TTC549 (cell line): ENCODE measurements at regions not wholly inside any gene's neighbourhood (a gene's known extent, or its start where the extent isn't known, plus 50 kb on each side); places are given as distances from the start of the nearest gene placed in this dataset.

Source experiments
- FAIRE-seq: peaks from 2 replicates; lab custom pipeline; 2012; peaks lifted over from hg19 to GRCh38; lab: Jason Lieb, UNC

DNA sequence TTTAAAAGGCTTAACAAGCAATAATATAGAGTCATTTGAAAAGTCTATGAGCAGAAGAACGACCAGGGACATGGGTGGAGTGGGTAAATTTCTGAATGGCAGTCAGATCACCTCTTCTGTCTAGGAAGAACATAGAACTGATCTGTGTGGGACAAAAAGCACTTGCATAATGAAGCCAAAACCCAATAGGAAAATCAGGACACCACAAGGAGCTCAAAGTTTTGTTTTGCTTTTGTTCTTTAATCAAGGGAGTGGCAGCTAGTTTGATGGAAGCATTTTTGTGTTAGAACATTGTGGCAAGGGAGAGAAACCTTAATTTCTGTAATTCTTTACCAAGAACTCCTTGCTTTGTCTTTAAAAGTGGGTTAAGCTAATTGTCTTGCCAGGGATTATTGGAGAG is 240.2 kb upstream of the TANK start:
- no peak for FAIRE-seq

DNA sequence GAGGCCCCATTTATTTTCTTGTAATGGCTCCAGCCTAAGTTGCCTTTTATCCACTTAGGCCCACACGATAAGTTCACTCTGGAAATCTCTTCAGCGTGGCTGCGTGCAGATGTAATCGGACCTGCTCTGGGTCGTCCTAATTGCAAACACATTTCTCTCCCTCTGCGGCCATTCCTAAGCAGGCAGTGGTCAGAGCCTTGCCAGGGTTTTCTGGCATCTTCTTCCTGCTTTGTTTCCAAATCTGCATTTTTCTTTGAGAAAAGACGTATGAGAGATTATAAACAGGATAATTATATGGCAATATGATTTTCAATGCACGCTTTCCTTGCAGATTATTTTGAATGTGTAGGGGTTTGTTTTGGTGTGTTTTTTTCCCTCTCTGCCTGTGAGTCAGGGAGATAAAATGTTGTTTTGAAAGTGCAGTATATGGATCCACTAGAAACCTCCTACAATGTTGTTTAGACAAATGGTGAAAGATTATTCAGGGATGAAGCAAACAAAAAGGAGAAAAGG is 239.4 kb upstream of the TANK start:
- no peak for FAIRE-seq

GRCh38 chr2:160921386-160921964 is 238.8 kb upstream of the TANK start:
- FAIRE-seq = no peak

- FAIRE-seq = no peak
Measured at GRCh38 chr2:160924936-160925353, 235.3 kb upstream of the TANK start.

GRCh38 chr2:160925956-160926355 is 234.3 kb upstream of the TANK start:
- FAIRE-seq = no peak

DNA sequence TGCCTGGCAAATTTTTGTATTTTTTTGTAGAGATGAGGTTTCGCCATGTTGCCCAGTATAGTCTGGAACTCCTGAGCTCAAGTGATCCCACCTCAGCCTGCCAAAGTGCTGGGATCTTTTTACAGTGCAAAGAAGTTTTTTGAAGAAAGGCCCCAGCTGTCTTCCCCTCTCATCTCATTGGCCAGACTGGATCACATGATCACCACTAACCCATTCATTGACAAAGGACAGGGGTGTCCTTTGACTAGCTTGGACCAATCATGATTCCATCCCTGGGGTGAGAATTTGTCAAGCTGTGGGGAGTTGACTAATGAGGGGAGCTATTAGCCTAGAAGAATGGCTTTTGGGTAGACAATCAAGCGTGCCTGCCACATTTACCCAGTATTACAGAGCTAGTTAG is 232.9 kb upstream of the TANK start:
- FAIRE-seq = no peak

GRCh38 chr2:160928854-160929301 is 231.3 kb upstream of the TANK start:
- no peak for FAIRE-seq

GRCh38 chr2:160931531-160931930 is 228.7 kb upstream of the TANK start:
- FAIRE-seq = no peak

GRCh38 chr2:160932960-160933359 is 227.3 kb upstream of the TANK start:
- FAIRE-seq = no peak

- no peak for FAIRE-seq
Measured at GRCh38 chr2:160934263-160934662, 226.0 kb upstream of the TANK start.

DNA sequence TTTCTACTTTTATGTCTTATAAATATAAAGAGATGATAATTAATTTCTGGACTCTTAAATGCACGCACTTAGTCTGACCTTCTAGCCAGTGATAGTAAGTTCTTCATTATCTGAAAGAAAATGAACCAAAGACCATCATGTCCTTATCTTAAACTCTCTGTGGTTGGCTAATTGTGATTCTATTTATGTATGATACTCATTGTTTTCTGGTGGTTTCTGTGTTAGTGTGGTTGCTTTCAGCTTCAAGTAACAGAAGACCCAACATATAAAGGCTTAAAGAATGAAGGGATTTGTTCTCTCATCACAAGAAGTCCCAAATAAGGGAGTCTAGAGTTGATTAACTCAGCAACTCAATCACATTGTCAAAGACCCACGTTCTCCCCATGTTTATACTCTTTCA is 225.2 kb upstream of the TANK start:
- FAIRE-seq = no peak

- no peak for FAIRE-seq
Measured at GRCh38 chr2:160936044-160936806, 224.0 kb upstream of the TANK start.

DNA sequence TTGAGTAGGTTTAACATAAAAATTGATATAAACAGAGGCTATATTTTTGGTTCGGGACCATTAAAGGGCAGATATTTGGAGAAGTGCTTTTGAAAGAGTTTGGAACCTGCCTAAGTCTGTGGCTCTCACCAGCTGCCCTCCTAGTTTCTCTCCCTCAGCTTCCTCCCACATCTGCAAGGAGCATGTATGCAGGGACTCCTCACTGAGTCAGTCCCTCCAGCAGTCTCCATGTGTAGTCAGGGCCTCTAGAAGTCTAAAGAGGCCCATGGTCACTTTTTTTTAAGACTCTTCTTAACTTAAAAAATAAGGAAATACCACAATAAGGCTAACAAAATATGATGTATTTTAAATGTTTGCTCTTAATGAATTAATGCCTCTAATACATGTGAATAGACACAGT is 220.0 kb upstream of the TANK start:
- no peak for FAIRE-seq

DNA sequence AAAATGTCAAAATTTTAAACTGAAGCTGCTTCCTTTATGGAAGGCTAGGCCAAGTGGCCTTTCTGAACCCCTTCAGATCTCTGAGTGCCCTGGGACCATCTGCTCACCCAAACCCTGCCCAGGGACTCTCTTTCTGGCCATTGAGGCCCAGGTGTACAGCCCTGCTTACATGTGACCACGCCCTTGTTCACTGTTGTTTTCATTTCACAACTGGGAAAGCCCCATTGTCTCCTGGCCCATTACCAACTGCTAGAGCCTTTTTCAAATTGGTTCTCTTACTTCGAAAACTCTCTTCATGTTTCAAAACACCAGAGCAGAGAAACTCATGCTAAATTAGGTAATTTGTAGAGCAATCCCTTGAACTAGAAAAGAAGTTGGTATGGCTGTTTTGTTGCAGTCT is 219.5 kb upstream of the TANK start:
- no peak for FAIRE-seq

DNA sequence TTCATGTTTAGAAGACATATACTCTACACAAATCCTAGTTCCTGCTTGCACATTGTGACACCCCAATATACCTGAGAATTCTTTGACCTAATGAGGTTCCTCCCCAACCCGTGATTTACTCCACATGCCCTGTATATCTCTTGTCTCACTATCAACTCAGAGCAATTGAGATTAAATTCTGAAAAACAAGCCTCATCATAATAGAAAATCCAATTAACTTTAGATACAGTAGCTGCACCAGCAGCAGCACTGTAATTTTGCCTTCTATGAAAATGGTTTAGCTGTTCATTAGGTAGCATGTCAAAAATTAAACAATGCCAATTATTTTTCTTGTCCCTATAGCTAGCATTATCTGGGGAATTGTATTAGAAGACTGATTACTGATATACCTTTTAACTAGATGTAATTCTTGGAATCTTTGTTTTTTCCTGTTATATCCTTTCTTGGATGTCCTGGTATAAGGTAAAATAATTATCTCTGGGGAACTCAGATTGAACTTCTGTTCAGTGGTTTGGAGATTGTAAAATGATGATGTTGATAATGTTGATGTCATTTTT is 218.9 kb upstream of the TANK start:
- FAIRE-seq = no peak

DNA sequence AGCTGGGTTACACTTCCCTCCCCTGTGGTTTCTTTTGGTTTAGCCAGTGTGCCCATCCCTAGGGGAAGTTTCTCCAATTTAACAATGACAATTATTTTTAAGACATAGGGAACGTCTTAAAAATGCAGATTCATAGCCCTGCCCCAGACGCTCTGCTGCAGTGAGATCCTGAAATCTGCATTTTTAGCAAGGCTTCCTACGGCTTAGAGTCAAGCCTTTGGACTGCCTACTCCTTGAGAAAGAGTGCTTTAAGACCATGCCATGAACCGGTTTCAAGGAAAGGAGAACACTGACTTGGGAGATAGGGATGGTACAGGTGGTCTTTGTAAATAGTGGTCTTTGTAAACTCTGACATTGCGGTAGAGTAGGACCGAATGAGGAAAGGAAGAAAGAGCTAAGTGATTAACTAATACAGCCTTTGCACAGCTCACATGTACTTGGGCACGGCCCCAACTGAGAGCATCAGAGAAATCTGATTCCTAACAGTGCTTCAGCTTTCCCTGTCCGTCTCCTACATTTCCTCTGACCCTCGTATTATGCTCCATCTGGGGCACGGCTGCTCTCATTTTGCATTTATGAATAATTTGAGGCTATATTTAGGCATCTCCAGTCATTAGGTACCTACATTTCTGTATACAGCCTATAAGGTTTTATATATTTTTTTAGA is 217.6 kb upstream of the TANK start:
- no peak for FAIRE-seq

- FAIRE-seq = no peak
Measured at GRCh38 chr2:160943414-160943813, 216.8 kb upstream of the TANK start.

- FAIRE-seq = no peak
Measured at GRCh38 chr2:160952464-160953254, 207.6 kb upstream of the TANK start.

- FAIRE-seq = no peak
Measured at GRCh38 chr2:160955578-160955977, 204.7 kb upstream of the TANK start.

DNA sequence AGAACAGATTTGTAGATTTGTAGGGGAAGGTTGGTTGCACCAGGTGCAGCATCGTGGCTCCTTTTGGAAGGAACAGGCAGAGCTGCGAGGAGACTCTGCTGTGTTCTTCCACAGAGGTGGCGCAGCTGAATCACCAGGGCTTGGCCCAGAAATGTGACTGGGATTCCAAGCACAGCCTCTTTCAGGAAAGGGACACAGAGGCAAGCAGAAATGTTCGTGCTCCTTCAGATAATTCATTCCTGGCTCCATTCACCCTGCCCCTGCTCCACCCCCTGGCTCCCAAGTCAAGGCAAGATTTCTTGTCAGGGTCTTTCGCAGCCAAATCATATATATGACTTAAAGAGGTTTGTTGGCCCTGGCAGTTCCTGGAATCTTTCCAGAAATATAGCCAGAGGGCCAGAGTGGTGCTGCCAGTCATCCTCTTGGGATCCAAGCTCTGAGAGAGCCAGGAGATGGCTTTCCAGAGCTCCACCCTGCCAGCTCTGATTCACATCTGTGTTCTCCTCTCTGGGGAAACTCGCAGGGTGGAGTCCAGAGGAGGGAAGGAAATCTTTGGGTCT is 203.9 kb upstream of the TANK start:
- no peak for FAIRE-seq

DNA sequence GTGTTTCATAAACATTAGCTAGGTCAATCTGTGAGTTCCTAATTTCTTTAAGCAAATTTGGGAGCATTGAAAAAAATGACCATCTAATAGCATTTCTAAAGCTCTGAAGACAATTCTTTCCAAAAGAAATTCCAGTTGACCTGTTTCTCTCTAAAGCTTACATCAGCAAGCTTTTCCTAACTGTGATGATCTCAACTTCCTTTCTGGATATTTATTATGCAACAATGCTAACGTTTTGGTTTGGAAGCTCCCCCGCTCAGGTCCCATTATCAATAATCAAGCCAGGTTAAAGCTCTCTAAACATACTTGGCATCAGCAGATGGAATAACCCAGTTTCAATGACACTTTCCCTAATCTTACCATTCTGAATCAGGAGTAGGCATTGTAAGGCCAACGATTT is 196.3 kb upstream of the TANK start:
- FAIRE-seq = no peak

- no peak for FAIRE-seq
Measured at GRCh38 chr2:160967523-160967922, 192.7 kb upstream of the TANK start.
